Neural cell (in vitro differentiated cells): ENCODE measurements at regions not wholly inside any gene's neighbourhood (a gene's known extent, or its start where the extent isn't known, plus 50 kb on each side); places are given as distances from the start of the nearest gene placed in this dataset.

Experiments
- H2AFZ ChIP-seq: fragments of 200-600, 300-800 bp; sonication (generic), shearing (Covaris generic); 2 replicates; pipeline ENCODE4 v1.6.0; 2014; ENCODE audit warnings: low read depth, mild to moderate bottlenecking, antibody characterized with exemption, low read length, moderate library complexity
- H3F3A ChIP-seq: fragments of 200-600 bp; shearing (Covaris generic); 2 replicates; pipeline ENCODE4 v1.6.1; 2016; ENCODE audit warnings: mild to moderate bottlenecking, moderate library complexity, mixed read lengths, antibody characterized with exemption, low read length; ENCODE audit not compliant: insufficient read depth, poor library complexity, severe bottlenecking
- H3K27ac ChIP-seq: fragments of 200-600, 300-800 bp; sonication (generic), shearing (Covaris generic); 2 replicates; pipeline ENCODE4 v1.5.1; 2014; ENCODE audit warnings: mild to moderate bottlenecking, low read length, moderate library complexity
- H3K27me3 ChIP-seq: fragments of 300-800, 200-600 bp; sonication (generic), shearing (Covaris generic); 2 replicates; pipeline ENCODE4 v1.6.0; 2014; ENCODE audit warnings: mild to moderate bottlenecking, low read depth, low read length, moderate library complexity; ENCODE audit not compliant: insufficient read depth
- H3K36me3 ChIP-seq: fragments of 300-800, 200-600 bp; sonication (generic), shearing (Covaris generic); 2 replicates; pipeline ENCODE4 v1.5.1; 2014; ENCODE audit warnings: mild to moderate bottlenecking, antibody characterized with exemption, low read length, moderate library complexity; ENCODE audit not compliant: insufficient read depth
- H3K4me2 ChIP-seq: fragments of 300-800, 200-600 bp; sonication (generic), shearing (Covaris generic); 2 replicates; pipeline ENCODE4 v1.6.0; 2014; ENCODE audit warnings: mild to moderate bottlenecking, low read length
- H3K4me3 ChIP-seq: fragments of 300-800, 200-600 bp; sonication (generic), shearing (Covaris generic); 2 replicates; pipeline ENCODE4 v1.5.1; 2014; ENCODE audit warnings: mild to moderate bottlenecking, low read length, moderate library complexity
- H3K79me2 ChIP-seq: fragments of 200-600 bp; shearing (Covaris generic); replicated peaks from 2 replicates; pipeline ENCODE4 v1.6.0; 2014; ENCODE audit warnings: mild to moderate bottlenecking, low read length, moderate library complexity; ENCODE audit not compliant: insufficient read depth
- H3K9ac ChIP-seq: fragments of 300-800, 200-600 bp; sonication (generic), shearing (Covaris generic); 2 replicates; pipeline ENCODE4 v1.6.1; 2016; ENCODE audit warnings: mild to moderate bottlenecking, low read length, mixed read lengths
- H3K9me2 ChIP-seq: fragments of 200-600 bp; shearing (Covaris generic); 2 replicates; pipeline ENCODE4 v1.6.1; 2016; ENCODE audit warnings: mild to moderate bottlenecking, low read length, mixed read lengths; ENCODE audit not compliant: insufficient read depth
- H3K9me3 ChIP-seq: fragments of 200-600, 300-800 bp; sonication (generic), shearing (Covaris generic); 2 replicates; pipeline ENCODE4 v1.6.1; 2016; ENCODE audit warnings: mild to moderate bottlenecking, mixed run types, low read length, moderate library complexity, mixed read lengths
- H4K20me1 ChIP-seq: fragments of 200-600 bp; shearing (Covaris generic); 2 replicates; pipeline ENCODE4 v1.6.1; 2016; ENCODE audit warnings: mild to moderate bottlenecking, mixed run types; ENCODE audit not compliant: insufficient read depth
- EP300 ChIP-seq: fragments of 450-650 bp; conservative IDR thresholded peaks from 2 replicates; pipeline ENCODE4 v1.6.1; 2014; ENCODE audit warnings: antibody characterized with exemption, mild to moderate bottlenecking, moderate library complexity; ENCODE audit not compliant: poor library complexity, severe bottlenecking
- EZH2 ChIP-seq: fragments of 200-600, 300-800 bp; shearing (Covaris generic), sonication (generic); IDR thresholded peaks from 2 replicates; pipeline ENCODE4 v1.6.1; 2014; ENCODE audit warnings: antibody characterized with exemption, low read length, borderline replicate concordance, mild to moderate bottlenecking; ENCODE audit not compliant: insufficient read depth, poor library complexity, severe bottlenecking
- MXI1 ChIP-seq: fragments of 450-650 bp; conservative IDR thresholded peaks from 2 replicates; pipeline ENCODE4 v1.6.1; 2014; ENCODE audit warnings: antibody characterized with exemption, mild to moderate bottlenecking; ENCODE audit not compliant: poor library complexity, severe bottlenecking
- POLR2AphosphoS5 ChIP-seq: IDR thresholded peaks from 2 replicates; pipeline ENCODE4 v1.6.1; 2012
- RAD21 ChIP-seq: fragments of 450-650 bp; conservative IDR thresholded peaks from 2 replicates; pipeline ENCODE4 v1.6.1; 2014; ENCODE audit warnings: antibody characterized with exemption, mild to moderate bottlenecking, moderate library complexity
- SMC3 ChIP-seq: fragments of 450-650 bp; conservative IDR thresholded peaks from 2 replicates; pipeline ENCODE4 v1.6.1; 2014; ENCODE audit warnings: antibody characterized with exemption, mild to moderate bottlenecking, moderate library complexity; ENCODE audit not compliant: poor library complexity
- TAF1 ChIP-seq: IDR thresholded peaks from 2 replicates; pipeline ENCODE4 v1.6.1; 2012; ENCODE audit warnings: low read depth
- TF ChIP-seq, protein P1 (sequence below): IDR thresholded peaks from 2 replicates; pipeline ENCODE4 v1.6.1; 2012; ENCODE audit warnings: borderline replicate concordance
- TF ChIP-seq, protein P2 (sequence below): fragments of 450-650 bp; IDR thresholded peaks from 2 replicates; pipeline ENCODE4 v1.5.1; 2014; ENCODE audit warnings: antibody characterized with exemption, mild to moderate bottlenecking, moderate library complexity; ENCODE audit not compliant: poor library complexity, severe bottlenecking

DNA sequence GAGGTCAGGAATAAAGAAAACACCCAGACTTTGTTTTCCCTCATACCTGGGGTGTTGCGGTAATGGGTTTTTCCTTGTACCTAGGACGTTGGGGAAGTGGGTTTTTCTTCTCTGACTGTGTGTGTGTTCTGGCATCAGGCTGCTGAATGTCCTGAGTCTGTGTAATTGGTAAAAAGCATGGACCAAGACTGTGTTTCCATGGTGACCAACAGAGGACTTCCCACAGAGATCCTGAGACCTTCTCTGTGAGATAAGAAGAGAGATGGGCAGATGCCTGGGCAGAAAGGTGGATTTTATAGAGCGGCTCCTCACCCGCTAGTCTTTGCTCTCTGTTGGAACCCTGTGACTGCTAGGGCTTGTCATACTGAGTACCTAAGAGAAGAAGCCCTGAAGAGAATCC is 135.4 kb upstream of the GGTLC1 start:
- H3K4me2 ChIP-seq: no peak overlapping the region
- H3K9me3 ChIP-seq: no peaks in the 10 kb centered on the region
- H3K9ac ChIP-seq: no peak overlapping the region
- no peak overlapping the region for H2AFZ ChIP-seq
- H3F3A ChIP-seq: no peaks in the 10 kb centered on the region
- no peak overlapping the region for H3K4me3 ChIP-seq
- no peak for TF ChIP-seq SMC3
- no peak for TF ChIP-seq TAF1
- TF ChIP-seq RAD21: no peak
- TF ChIP-seq EP300: no peak
- TF ChIP-seq EZH2: no peak
- TF ChIP-seq POLR2AphosphoS5: no peak
- TF ChIP-seq, protein P1, sequence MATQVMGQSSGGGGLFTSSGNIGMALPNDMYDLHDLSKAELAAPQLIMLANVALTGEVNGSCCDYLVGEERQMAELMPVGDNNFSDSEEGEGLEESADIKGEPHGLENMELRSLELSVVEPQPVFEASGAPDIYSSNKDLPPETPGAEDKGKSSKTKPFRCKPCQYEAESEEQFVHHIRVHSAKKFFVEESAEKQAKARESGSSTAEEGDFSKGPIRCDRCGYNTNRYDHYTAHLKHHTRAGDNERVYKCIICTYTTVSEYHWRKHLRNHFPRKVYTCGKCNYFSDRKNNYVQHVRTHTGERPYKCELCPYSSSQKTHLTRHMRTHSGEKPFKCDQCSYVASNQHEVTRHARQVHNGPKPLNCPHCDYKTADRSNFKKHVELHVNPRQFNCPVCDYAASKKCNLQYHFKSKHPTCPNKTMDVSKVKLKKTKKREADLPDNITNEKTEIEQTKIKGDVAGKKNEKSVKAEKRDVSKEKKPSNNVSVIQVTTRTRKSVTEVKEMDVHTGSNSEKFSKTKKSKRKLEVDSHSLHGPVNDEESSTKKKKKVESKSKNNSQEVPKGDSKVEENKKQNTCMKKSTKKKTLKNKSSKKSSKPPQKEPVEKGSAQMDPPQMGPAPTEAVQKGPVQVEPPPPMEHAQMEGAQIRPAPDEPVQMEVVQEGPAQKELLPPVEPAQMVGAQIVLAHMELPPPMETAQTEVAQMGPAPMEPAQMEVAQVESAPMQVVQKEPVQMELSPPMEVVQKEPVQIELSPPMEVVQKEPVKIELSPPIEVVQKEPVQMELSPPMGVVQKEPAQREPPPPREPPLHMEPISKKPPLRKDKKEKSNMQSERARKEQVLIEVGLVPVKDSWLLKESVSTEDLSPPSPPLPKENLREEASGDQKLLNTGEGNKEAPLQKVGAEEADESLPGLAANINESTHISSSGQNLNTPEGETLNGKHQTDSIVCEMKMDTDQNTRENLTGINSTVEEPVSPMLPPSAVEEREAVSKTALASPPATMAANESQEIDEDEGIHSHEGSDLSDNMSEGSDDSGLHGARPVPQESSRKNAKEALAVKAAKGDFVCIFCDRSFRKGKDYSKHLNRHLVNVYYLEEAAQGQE: no peak
- no peak for TF ChIP-seq MXI1
- TF ChIP-seq, protein P2, sequence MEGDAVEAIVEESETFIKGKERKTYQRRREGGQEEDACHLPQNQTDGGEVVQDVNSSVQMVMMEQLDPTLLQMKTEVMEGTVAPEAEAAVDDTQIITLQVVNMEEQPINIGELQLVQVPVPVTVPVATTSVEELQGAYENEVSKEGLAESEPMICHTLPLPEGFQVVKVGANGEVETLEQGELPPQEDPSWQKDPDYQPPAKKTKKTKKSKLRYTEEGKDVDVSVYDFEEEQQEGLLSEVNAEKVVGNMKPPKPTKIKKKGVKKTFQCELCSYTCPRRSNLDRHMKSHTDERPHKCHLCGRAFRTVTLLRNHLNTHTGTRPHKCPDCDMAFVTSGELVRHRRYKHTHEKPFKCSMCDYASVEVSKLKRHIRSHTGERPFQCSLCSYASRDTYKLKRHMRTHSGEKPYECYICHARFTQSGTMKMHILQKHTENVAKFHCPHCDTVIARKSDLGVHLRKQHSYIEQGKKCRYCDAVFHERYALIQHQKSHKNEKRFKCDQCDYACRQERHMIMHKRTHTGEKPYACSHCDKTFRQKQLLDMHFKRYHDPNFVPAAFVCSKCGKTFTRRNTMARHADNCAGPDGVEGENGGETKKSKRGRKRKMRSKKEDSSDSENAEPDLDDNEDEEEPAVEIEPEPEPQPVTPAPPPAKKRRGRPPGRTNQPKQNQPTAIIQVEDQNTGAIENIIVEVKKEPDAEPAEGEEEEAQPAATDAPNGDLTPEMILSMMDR: no peak
- H3K79me2 ChIP-seq: no peaks in the 10 kb centered on the region
- H4K20me1 ChIP-seq: no peaks in the 10 kb centered on the region
- H3K27ac ChIP-seq: no peak overlapping the region
- H3K36me3 ChIP-seq: no peaks in the 10 kb centered on the region
- no peaks in the 10 kb centered on the region for H3K27me3 ChIP-seq
- no peaks in the 10 kb centered on the region for H3K9me2 ChIP-seq

DNA sequence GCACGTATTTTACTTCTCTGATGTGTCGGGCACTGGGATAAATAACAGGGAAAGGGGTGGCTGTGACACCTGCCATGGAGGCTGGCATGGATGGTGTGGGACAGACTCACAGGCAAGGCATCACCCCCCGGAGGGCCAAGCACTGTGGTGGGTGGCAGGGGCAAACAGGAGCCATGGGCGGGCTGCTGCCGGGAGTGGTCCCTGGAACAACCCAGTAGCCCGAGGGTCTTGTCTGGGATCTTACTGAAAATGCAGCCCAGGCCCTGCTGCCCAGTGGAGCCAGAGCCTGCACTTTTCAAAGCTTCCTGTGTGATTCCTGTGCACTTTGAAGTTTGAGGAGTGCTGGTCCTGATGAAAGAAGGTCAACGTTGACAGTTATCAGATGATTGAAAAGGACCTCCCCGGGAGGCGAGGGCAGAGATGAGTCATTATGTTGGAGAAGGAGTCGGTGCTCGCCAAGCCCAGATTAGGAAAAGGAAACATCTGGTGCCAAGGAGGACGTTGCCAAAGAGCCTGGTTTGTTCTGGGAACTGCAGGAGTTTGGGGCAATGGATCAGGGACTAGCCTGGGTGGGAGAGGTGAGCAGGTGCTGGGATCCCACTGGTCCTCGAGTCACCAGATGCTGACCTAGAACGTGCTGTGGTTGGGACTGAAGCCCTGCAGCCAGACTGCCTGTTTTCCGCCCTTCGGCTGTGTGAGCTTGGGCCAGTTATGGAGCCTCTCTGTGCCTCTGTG is 130.0 kb upstream of the GGTLC1 start:
- TF ChIP-seq POLR2AphosphoS5: no peak
- Histone ChIP-seq H3K27me3 (no peaks in the 10 kb centered on the region), H3K4me3 (no peak overlapping the region), H3K27ac (no peak overlapping the region), H2AFZ (no peak overlapping the region), H3F3A (no peaks in the 10 kb centered on the region), H3K4me2 (no peak overlapping the region), H3K79me2 (no peaks in the 10 kb centered on the region), H4K20me1 (no peaks in the 10 kb centered on the region), H3K9me2 (no peaks in the 10 kb centered on the region), H3K9ac (no peak overlapping the region), H3K36me3 (no peaks in the 10 kb centered on the region), H3K9me3 (no peaks in the 10 kb centered on the region)

DNA sequence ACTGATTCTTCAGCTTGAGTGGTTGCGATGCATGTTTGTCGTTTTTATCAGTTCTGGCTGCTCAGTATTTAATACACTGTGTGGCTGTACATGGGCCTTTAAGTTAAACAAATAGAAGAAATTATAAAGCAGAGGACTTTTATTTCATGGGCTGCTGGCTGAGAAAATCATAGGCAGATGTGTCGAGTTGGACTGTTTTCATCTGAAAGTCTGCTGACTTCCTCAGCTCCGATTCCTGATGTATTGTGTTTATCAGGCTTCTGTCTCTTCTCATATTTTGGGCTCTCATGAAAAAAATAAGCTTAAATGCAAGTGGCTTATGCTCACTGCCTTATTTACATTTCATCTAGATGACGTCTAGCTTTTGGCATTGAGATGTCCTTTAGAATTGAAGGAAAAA is 129.5 kb upstream of the GGTLC1 start:
- Histone ChIP-seq H3F3A (no peaks in the 10 kb centered on the region), H3K79me2 (no peaks in the 10 kb centered on the region), H3K27ac (no peak overlapping the region), H3K9me3 (no peaks in the 10 kb centered on the region), H4K20me1 (no peaks in the 10 kb centered on the region), H3K4me2 (no peak overlapping the region), H3K36me3 (no peaks in the 10 kb centered on the region), H3K4me3 (no peak overlapping the region), H3K9ac (no peak overlapping the region), H2AFZ (no peak overlapping the region), H3K27me3 (no peaks in the 10 kb centered on the region), H3K9me2 (no peaks in the 10 kb centered on the region)
- TF ChIP-seq EP300: no peak
- TF ChIP-seq, protein P1: no peak
- TF ChIP-seq, protein P2: no peak
- no peak for TF ChIP-seq SMC3
- no peak for TF ChIP-seq RAD21
- TF ChIP-seq EZH2: no peak
- TF ChIP-seq MXI1: no peak
- no peak for TF ChIP-seq TAF1
- TF ChIP-seq POLR2AphosphoS5: no peak
